Activated T-cell treated with anti-CD3 and anti-CD28 coated beads, Interleukin-2, amount 50 U/mL, for 72 hours (primary cell): ENCODE measurements at regions not wholly inside any gene's neighbourhood (a gene's known extent, or its start where the extent isn't known, plus 50 kb on each side); places are given as distances from the start of the nearest gene placed in this dataset.

Source experiments
- ATAC-seq, 2 donors: fragments of 150-1000 bp; cut with Tn5 transposase; replicated peaks in 1 of 2; 2 replicates each; pipeline ENCODE4 v1.10.0; 2021; ENCODE audit warnings: moderate library complexity in 2 of 2, mild to moderate bottlenecking in 1 of 2
- DNase-seq, 2 donors: peaks; one replicate each; pipeline ENCODE4 v3.0.0; 2021 to 2022; ENCODE audit warnings: mixed read lengths in 1 of 2
- H3K27ac Mint-ChIP-seq: one replicate; pipeline ENCODE4 v1.8.0; 2022; ENCODE audit warnings: mild to moderate bottlenecking, moderate library complexity, mixed read lengths
- H3K27me3 Mint-ChIP-seq: one replicate; pipeline ENCODE4 v1.8.0; 2022; ENCODE audit warnings: low read depth, mixed read lengths
- H3K36me3 Mint-ChIP-seq, 2 donors: one replicate each; pipeline ENCODE4 v1.8.0; 2022; ENCODE audit warnings: mixed read lengths in 2 of 2, mild to moderate bottlenecking in 1 of 2; ENCODE audit not compliant: insufficient read depth in 2 of 2
- H3K4me1 Mint-ChIP-seq: one replicate; pipeline ENCODE4 v1.8.0; 2022; ENCODE audit warnings: low read depth, mixed read lengths
- H3K4me3 Mint-ChIP-seq, 2 donors: one replicate each; pipeline ENCODE4 v1.8.0; 2022; ENCODE audit warnings: mild to moderate bottlenecking in 2 of 2, mixed read lengths in 2 of 2, moderate library complexity in 2 of 2
- H3K9me3 Mint-ChIP-seq, 2 donors: one replicate each; pipeline ENCODE4 v1.8.0; 2022; ENCODE audit warnings: mixed read lengths in 2 of 2

- Mint-ChIP-seq H3K4me1 (no peaks in the 10 kb centered on the region), H3K4me3 (no peak overlapping the region), H3K27ac (no peak overlapping the region), H3K9me3 (peaks cover 12 to 20% of the 10 kb centered on the region in 2 donors), H3K27me3 (no peaks in the 10 kb centered on the region), H3K36me3 (peaks cover 0 to 7% of the 10 kb centered on the region in 2 donors)
- DNase-seq = no peak
- ATAC-seq = no peak
These were observed 530.4 kb downstream of the ACTL7B start for GRCh38 chr9:108325406-108325805.

- Mint-ChIP-seq H3K27ac (no peak overlapping the region), H3K36me3 (peaks cover 3 to 7% of the 10 kb centered on the region in 2 donors), H3K9me3 (peaks cover 18 to 19% of the 10 kb centered on the region in 2 donors), H3K4me3 (no peak overlapping the region), H3K4me1 (no peaks in the 10 kb centered on the region), H3K27me3 (no peaks in the 10 kb centered on the region)
- DNase-seq = no peak
- no peak for ATAC-seq
These were observed 532.2 kb downstream of the ACTL7B start for GRCh38 chr9:108323615-108324014.

- no peak for ATAC-seq
These were observed 533.3 kb downstream of the ACTL7B start for GRCh38 chr9:108322326-108323098.

GRCh38 chr9:108316630-108317029 lies 539.2 kb downstream of the ACTL7B start:
- Mint-ChIP-seq H3K36me3 (peaks cover 0 to 3% of the 10 kb centered on the region in 2 donors), H3K27ac (no peak overlapping the region), H3K4me3 (no peak overlapping the region), H3K27me3 (no peaks in the 10 kb centered on the region), H3K4me1 (no peaks in the 10 kb centered on the region), H3K9me3 (peaks cover 1 to 17% of the 10 kb centered on the region in 2 donors)
- ATAC-seq (no peak), DNase-seq (no peak)

More at GRCh38 chr9:108322326-108323098, 533.3 kb downstream of the ACTL7B start:
- Mint-ChIP-seq H3K27ac (no peak overlapping the region), H3K36me3 (peaks cover 3 to 6% of the 10 kb centered on the region in 2 donors), H3K4me1 (no peaks in the 10 kb centered on the region), H3K9me3 (peaks cover 12 to 17% of the 10 kb centered on the region in 2 donors), H3K4me3 (no peak overlapping the region), H3K27me3 (no peaks in the 10 kb centered on the region)
- DNase-seq = no peak

GRCh38 chr9:108316066-108316465 lies 539.7 kb downstream of the ACTL7B start:
- ATAC-seq (no peak), DNase-seq (no peak)
- Mint-ChIP-seq H3K27ac (no peak overlapping the region), H3K36me3 (peaks cover 0 to 3% of the 10 kb centered on the region in 2 donors), H3K9me3 (peaks cover 1 to 17% of the 10 kb centered on the region in 2 donors), H3K4me1 (no peaks in the 10 kb centered on the region), H3K4me3 (no peak overlapping the region), H3K27me3 (no peaks in the 10 kb centered on the region)

GRCh38 chr9:108311745-108312144 lies 544.0 kb downstream of the ACTL7B start:
- H3K4me3 Mint-ChIP-seq = no peak overlapping the region
- ATAC-seq (no peak), DNase-seq (no peak)
- H3K27me3 Mint-ChIP-seq = no peaks in the 10 kb centered on the region
- H3K4me1 Mint-ChIP-seq = no peaks in the 10 kb centered on the region
- H3K36me3 Mint-ChIP-seq = no peaks in the 10 kb centered on the region
- peaks cover 1 to 5% of the 10 kb centered on the region in 2 donors for H3K9me3 Mint-ChIP-seq
- H3K27ac Mint-ChIP-seq = no peak overlapping the region

GRCh38 chr9:108310202-108310601 lies 545.6 kb downstream of the ACTL7B start:
- ATAC-seq (no peak), DNase-seq (no peak)
- H3K27ac Mint-ChIP-seq = no peak overlapping the region
- H3K4me3 Mint-ChIP-seq = no peak overlapping the region
- H3K27me3 Mint-ChIP-seq = no peaks in the 10 kb centered on the region
- no peaks in the 10 kb centered on the region for H3K4me1 Mint-ChIP-seq
- no peaks in the 10 kb centered on the region for H3K36me3 Mint-ChIP-seq
- H3K9me3 Mint-ChIP-seq = peaks cover 0 to 1% of the 10 kb centered on the region in 2 donors

- H3K4me3 Mint-ChIP-seq = no peak overlapping the region
- H3K27ac Mint-ChIP-seq = no peak overlapping the region
- ATAC-seq (no peak), DNase-seq (no peak)
- H3K27me3 Mint-ChIP-seq = no peaks in the 10 kb centered on the region
- peaks cover 6% of the 10 kb centered on the region in 2 donors for H3K9me3 Mint-ChIP-seq
- H3K36me3 Mint-ChIP-seq = no peaks in the 10 kb centered on the region
- H3K4me1 Mint-ChIP-seq = no peaks in the 10 kb centered on the region
These were observed 555.2 kb downstream of the ACTL7B start for GRCh38 chr9:108300306-108301287.

GRCh38 chr9:108297073-108297472 lies 558.7 kb downstream of the ACTL7B start:
- no peak overlapping the region for H3K4me3 Mint-ChIP-seq
- DNase-seq (no peak), ATAC-seq (no peak)
- H3K36me3 Mint-ChIP-seq = no peaks in the 10 kb centered on the region
- H3K4me1 Mint-ChIP-seq = no peaks in the 10 kb centered on the region
- no peaks in the 10 kb centered on the region for H3K27me3 Mint-ChIP-seq
- no peak overlapping the region for H3K27ac Mint-ChIP-seq
- peaks cover 4 to 8% of the 10 kb centered on the region in 2 donors for H3K9me3 Mint-ChIP-seq

GRCh38 chr9:108296056-108296455 lies 559.7 kb downstream of the ACTL7B start:
- Mint-ChIP-seq H3K27me3 (no peaks in the 10 kb centered on the region), H3K4me3 (no peak overlapping the region), H3K36me3 (no peaks in the 10 kb centered on the region), H3K27ac (no peak overlapping the region), H3K9me3 (peaks cover 4 to 8% of the 10 kb centered on the region in 2 donors), H3K4me1 (no peaks in the 10 kb centered on the region)
- no peak for ATAC-seq
- DNase-seq = no peak

GRCh38 chr9:108291586-108291932 lies 564.2 kb downstream of the ACTL7B start:
- no peak for ATAC-seq

GRCh38 chr9:108290839-108291585 lies 564.8 kb downstream of the ACTL7B start:
- H3K36me3 Mint-ChIP-seq = no peaks in the 10 kb centered on the region
- no peak overlapping the region for H3K27ac Mint-ChIP-seq
- peaks cover 0 to 5% of the 10 kb centered on the region in 2 donors for H3K9me3 Mint-ChIP-seq
- H3K4me1 Mint-ChIP-seq = no peaks in the 10 kb centered on the region
- no peak for ATAC-seq
- DNase-seq = no peak
- no peak overlapping the region for H3K4me3 Mint-ChIP-seq
- H3K27me3 Mint-ChIP-seq = no peaks in the 10 kb centered on the region

More at GRCh38 chr9:108291586-108291932, 564.2 kb downstream of the ACTL7B start:
- Mint-ChIP-seq H3K4me3 (no peak overlapping the region), H3K27ac (no peak overlapping the region), H3K9me3 (peaks cover 0 to 5% of the 10 kb centered on the region in 2 donors), H3K4me1 (no peaks in the 10 kb centered on the region), H3K27me3 (no peaks in the 10 kb centered on the region), H3K36me3 (no peaks in the 10 kb centered on the region)
- DNase-seq = no peak
